ENCODE measurements at regions not wholly inside any gene's neighbourhood (a gene's known extent, or its start where the extent isn't known, plus 50 kb on each side); places are given as distances from the start of the nearest gene placed in this dataset.

DNA sequence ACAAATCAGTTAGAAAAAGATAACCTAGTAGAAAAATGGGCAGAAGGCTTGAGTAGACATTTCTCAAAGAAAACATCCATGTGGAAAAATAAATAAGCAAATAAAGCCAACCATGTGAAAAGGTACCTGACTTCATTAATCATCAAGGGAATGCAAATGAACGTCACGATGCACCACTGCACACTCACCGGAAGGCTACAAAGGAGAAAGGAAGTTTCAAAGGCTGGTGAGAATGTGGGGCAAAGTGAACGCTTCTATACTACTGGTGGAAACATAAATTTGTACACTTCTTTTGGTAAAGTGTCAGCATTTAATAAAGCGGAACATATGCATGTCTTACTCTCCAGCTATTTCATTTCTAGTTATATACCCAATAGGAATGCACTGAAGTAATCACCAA lies 166.8 kb downstream of the CSNK2A3 start:
- Histone ChIP-seq H3K36me3 (ENCODE audit: low read depth) (no peaks in the 10 kb centered on the region), H3K27me3 (replicated peaks; ENCODE audit: insufficient read depth) (peaks cover 21% of the 10 kb centered on the region), H3K9me2 (ENCODE audit: insufficient read depth) (no peaks in the 10 kb centered on the region), H3K9me3 (ENCODE audit: low read depth) (no peaks in the 10 kb centered on the region), H2AFZ (no peak overlapping the region), H3K79me2 (ENCODE audit: insufficient read depth) (no peaks in the 10 kb centered on the region), H3K4me1 (ENCODE audit: insufficient read depth) (no peaks in the 10 kb centered on the region), H4K20me1 (ENCODE audit: insufficient read depth) (no peaks in the 10 kb centered on the region), H3F3A (ENCODE audit: insufficient read depth) (no peaks in the 10 kb centered on the region), H3K27ac (no peak overlapping the region), H3K4me2 (ENCODE audit: unreplicated experiment) (no peak overlapping the region), H3K9ac (no peak overlapping the region), H3K4me3 (no peak overlapping the region)
- TF ChIP-seq EZH2 (IDR thresholded peaks at IDR 0.05; ENCODE audit: insufficient read depth, poor library complexity, severe bottlenecking): no peak
- TF ChIP-seq EZH2phosphoT487 (IDR thresholded peaks at IDR 0.05; ENCODE audit: insufficient read depth, low read depth): no peak
- 89 to 90% methylated on average over 5 of the region's 5 CpGs for WGBS, 2 experiments (ENCODE audit: low coverage in 1 of 2, low lambda C conversion rate in 2 of 2, missing lambda C conversion rate in 2 of 2)
- in situ Hi-C loops (cut with MboI): no loop called here
- DNase-seq: no peak

DNA sequence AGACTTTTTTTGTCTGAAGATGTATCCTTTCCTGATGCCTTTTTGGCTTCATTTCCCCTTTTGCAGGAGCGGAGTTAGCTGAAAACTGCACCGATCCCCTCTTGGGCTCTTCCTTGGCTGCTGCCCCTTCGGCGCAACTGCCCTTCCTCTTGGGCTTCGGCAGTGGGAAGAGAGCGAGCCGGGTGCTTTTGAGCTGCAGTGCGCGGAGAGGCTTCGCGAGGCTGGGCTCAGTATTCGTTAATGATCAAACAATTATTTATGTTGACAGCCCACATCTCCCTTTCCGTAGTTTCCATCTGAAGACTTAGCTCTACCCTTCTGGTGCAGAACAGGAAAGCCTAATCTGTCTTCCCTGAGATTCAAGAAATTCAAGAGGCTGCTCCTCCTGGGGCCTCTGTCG lies 170.8 kb downstream of the CSNK2A3 start:
- 87 to 89% methylated on average over 14 of the region's 14 CpGs for WGBS, 2 experiments (ENCODE audit: low coverage in 1 of 2, low lambda C conversion rate in 2 of 2, missing lambda C conversion rate in 2 of 2)
- no peak for DNase-seq

GRCh38 chr11:11178671-11179638 lies 174.1 kb downstream of the CSNK2A3 start:
- no peak overlapping the region for H2AFZ ChIP-seq
- H3K4me3 ChIP-seq: no peak overlapping the region
- in situ Hi-C loops (cut with MboI): no loop called here
- H3K79me2 ChIP-seq (ENCODE audit: insufficient read depth): no peaks in the 10 kb centered on the region
- H3K9ac ChIP-seq: no peak overlapping the region
- H3F3A ChIP-seq (ENCODE audit: insufficient read depth): no peaks in the 10 kb centered on the region
- H3K4me2 ChIP-seq (ENCODE audit: unreplicated experiment): peak overlapping the region; percentile 6
- H3K27me3 ChIP-seq (replicated peaks; ENCODE audit: insufficient read depth): peaks cover 21% of the 10 kb centered on the region
- 43 to 63% methylated on average over 2 to 3 of the region's 3 CpGs for WGBS, 2 experiments (ENCODE audit: low coverage in 1 of 2, low lambda C conversion rate in 2 of 2, missing lambda C conversion rate in 2 of 2)
- no peaks in the 10 kb centered on the region for H3K9me2 ChIP-seq (ENCODE audit: insufficient read depth)
- no peak for TF ChIP-seq EZH2phosphoT487 (IDR thresholded peaks at IDR 0.05; ENCODE audit: insufficient read depth, low read depth)
- no peak for TF ChIP-seq EZH2 (IDR thresholded peaks at IDR 0.05; ENCODE audit: insufficient read depth, poor library complexity, severe bottlenecking)
- no peaks in the 10 kb centered on the region for H3K9me3 ChIP-seq (ENCODE audit: low read depth)
- H3K4me1 ChIP-seq (ENCODE audit: insufficient read depth): peaks cover 6% of the 10 kb centered on the region; the same call in 1 of the 2 replicates
- peak overlapping the region; percentile 33 for H3K27ac ChIP-seq
- H3K36me3 ChIP-seq (ENCODE audit: low read depth): no peaks in the 10 kb centered on the region
- DNase-seq: peak; percentile 89
- H4K20me1 ChIP-seq (ENCODE audit: insufficient read depth): no peaks in the 10 kb centered on the region

More for the DNA sequence above, 170.8 kb downstream of the CSNK2A3 start:
- Histone ChIP-seq H4K20me1 (ENCODE audit: insufficient read depth) (no peaks in the 10 kb centered on the region), H3F3A (ENCODE audit: insufficient read depth) (no peaks in the 10 kb centered on the region), H3K4me1 (ENCODE audit: insufficient read depth) (peaks cover 6% of the 10 kb centered on the region; the same call in 1 of the 2 replicates), H3K27ac (no peak overlapping the region), H3K79me2 (ENCODE audit: insufficient read depth) (no peaks in the 10 kb centered on the region), H3K36me3 (ENCODE audit: low read depth) (no peaks in the 10 kb centered on the region), H3K9me3 (ENCODE audit: low read depth) (no peaks in the 10 kb centered on the region), H3K4me2 (ENCODE audit: unreplicated experiment) (no peak overlapping the region), H3K4me3 (no peak overlapping the region), H3K27me3 (replicated peaks; ENCODE audit: insufficient read depth) (peaks cover 11% of the 10 kb centered on the region), H3K9me2 (ENCODE audit: insufficient read depth) (no peaks in the 10 kb centered on the region), H2AFZ (no peak overlapping the region), H3K9ac (no peak overlapping the region)
- in situ Hi-C loops (cut with MboI): no loop called here
- no peak for TF ChIP-seq EZH2phosphoT487 (IDR thresholded peaks at IDR 0.05; ENCODE audit: insufficient read depth, low read depth)
- TF ChIP-seq EZH2 (IDR thresholded peaks at IDR 0.05; ENCODE audit: insufficient read depth, poor library complexity, severe bottlenecking): no peak

GRCh38 chr11:11177156-11177808 lies 175.8 kb downstream of the CSNK2A3 start:
- Histone ChIP-seq H3K27me3 (replicated peaks; ENCODE audit: insufficient read depth) (peaks cover 25% of the 10 kb centered on the region), H2AFZ (no peak overlapping the region), H3K9me2 (ENCODE audit: insufficient read depth) (no peaks in the 10 kb centered on the region), H3K4me1 (ENCODE audit: insufficient read depth) (peaks cover 6% of the 10 kb centered on the region; the same call in 1 of the 2 replicates), H3K27ac (no peak overlapping the region), H3K4me2 (ENCODE audit: unreplicated experiment) (no peak overlapping the region), H3K79me2 (ENCODE audit: insufficient read depth) (no peaks in the 10 kb centered on the region), H3K36me3 (ENCODE audit: low read depth) (no peaks in the 10 kb centered on the region), H3F3A (ENCODE audit: insufficient read depth) (no peaks in the 10 kb centered on the region), H4K20me1 (ENCODE audit: insufficient read depth) (no peaks in the 10 kb centered on the region), H3K4me3 (no peak overlapping the region), H3K9me3 (ENCODE audit: low read depth) (no peaks in the 10 kb centered on the region), H3K9ac (no peak overlapping the region)
- no peak for DNase-seq
- 42 to 47% methylated on average over 7 of the region's 7 CpGs for WGBS, 2 experiments (ENCODE audit: low coverage in 1 of 2, low lambda C conversion rate in 2 of 2, missing lambda C conversion rate in 2 of 2)
- TF ChIP-seq EZH2phosphoT487 (IDR thresholded peaks at IDR 0.05; ENCODE audit: insufficient read depth, low read depth): no peak
- TF ChIP-seq EZH2 (IDR thresholded peaks at IDR 0.05; ENCODE audit: insufficient read depth, poor library complexity, severe bottlenecking): no peak
- in situ Hi-C loops (cut with MboI): no loop called here

All from GM23248 (cell line).